GM19351 (cell line): ENCODE measurements at regions not wholly inside any gene's neighbourhood (a gene's known extent, or its start where the extent isn't known, plus 50 kb on each side); places are given as distances from the start of the nearest gene placed in this dataset.

ENCODE experiments used
- ATAC-seq: cut with Tn5 transposase; IDR thresholded peaks from one replicate; pipeline ENCODE4 v1.9.1; 2021; ENCODE audit warnings: mild to moderate bottlenecking, moderate library complexity; ENCODE audit not compliant: unreplicated experiment

GRCh38 chr14:87141801-87142200, 851.2 kb downstream of the GALC start:
- ATAC-seq, result no peak

DNA sequence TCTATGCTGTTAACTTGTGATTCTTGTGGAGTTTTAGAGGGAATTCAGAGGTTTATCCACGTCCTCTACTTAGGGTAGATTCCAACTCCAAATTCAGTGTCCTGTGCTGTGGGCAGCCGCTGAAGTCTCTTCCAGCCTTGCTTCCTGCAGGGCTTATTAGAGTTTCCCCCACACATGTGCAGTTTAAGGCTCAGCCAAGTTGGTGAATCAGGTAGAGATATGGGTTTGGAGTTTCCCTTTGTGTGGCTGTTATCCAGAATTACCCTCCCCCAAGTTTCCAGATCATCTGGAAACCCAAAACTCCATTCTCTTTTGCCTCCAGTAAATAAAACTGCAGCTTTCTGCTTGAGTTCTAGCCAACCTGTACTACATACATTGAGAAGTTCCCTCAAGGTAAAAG, 853.7 kb downstream of the GALC start:
- no peak for ATAC-seq

- ATAC-seq, result no peak
These were observed 859.7 kb downstream of the GALC start for GRCh38 chr14:87133073-87133801.

DNA sequence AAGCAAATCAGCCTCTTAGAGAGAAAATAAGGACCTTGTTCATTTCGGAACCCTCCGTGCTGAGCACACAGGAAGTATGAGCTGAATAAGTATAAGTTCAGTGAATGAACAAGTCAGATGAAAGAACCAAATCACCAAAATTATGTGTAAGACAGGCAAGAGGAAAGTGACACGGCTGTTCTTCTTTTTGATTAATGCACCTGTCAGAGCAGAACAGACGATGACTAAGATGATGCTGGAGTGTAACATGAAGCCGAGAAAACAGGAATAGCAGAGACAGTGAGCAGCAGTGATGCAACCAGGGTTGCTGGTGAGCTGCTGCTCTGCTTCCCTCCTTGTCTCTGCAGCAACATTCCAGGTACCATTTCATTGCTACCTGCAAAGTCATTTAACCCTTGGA, 861.1 kb downstream of the GALC start:
- ATAC-seq, result no peak

DNA sequence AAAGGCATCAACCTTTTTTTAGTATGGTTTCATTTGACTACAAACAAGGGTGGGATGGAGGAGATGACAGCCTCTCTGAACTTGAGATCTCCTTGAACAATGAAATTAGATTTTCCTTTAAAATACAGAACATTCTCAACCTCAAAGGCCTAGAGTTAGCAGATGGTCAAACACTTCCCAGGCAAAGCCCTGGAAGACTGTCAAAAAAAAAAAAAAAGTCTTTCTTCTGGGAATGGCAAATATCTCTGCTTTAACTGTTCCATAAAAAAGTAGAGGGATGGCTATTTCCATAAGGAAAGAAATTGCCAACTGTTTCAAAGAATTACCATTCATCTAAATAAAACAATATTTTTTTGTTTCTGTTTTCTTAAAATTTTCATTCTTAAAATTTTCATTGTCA, 870.8 kb downstream of the GALC start:
- ATAC-seq, result no peak

GRCh38 chr14:87121716-87122115, 871.3 kb downstream of the GALC start:
- ATAC-seq, result no peak

DNA sequence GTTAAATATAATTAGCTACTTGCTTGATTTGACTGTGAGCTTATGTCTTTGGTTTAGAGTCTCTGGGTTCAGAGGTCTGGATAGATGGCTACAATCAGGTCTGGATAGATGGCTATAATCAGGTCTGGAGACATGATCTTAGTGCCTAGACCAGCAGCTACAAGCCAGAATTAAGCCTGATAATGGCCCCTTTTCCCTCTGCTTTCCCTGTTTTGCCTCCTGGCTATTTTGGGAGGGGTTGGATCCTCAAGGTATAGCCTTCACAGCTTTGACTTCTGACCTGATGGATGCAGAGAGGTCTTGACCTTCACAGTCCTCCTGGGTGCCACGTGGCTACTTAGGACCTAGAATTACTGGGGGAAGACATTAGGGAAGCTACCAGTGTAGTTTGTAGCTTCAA, 877.7 kb downstream of the GALC start:
- no peak for ATAC-seq

DNA sequence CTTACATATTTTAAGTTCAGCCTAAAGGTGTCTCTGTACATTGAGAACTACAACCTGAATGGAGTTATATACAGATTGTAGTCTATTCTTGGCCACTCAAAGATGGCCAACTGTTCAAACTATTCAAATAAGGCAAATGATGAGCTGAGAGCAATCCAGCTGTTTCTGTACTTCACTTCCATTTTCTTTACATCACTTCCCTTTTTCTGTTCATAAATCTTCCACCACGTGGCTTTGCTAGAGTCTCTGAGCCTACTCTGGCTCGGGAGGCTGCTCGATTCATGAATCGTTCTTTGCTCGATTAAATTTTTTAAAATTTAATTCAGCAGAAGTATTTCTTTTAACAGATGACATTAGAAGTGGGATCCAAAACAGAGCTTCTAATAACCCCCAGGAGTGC, 879.7 kb downstream of the GALC start:
- no peak for ATAC-seq

GRCh38 chr14:87111741-87112140, 881.2 kb downstream of the GALC start:
- ATAC-seq, result no peak

- ATAC-seq, result no peak
These were observed 881.9 kb downstream of the GALC start for GRCh38 chr14:87111126-87111525.

DNA sequence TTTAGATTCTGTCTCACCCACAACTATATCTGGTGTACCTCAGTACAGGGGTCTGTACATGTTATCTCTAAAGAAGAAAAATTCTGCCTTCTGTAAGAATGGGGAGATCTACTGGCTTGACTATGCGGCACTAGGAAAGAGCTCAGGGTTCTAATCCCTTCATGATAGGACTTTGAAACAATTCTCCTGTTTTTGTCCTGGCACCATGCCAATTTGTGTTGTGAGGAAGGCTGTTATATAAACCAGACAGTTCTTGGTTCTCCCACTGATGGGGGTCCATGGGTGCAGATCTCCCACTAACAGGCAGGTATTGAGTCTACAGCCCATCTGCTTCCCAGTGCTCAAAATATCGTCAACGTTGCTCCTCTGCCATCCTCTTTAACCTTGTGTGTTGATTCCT, 883.7 kb downstream of the GALC start:
- ATAC-seq, result no peak

DNA sequence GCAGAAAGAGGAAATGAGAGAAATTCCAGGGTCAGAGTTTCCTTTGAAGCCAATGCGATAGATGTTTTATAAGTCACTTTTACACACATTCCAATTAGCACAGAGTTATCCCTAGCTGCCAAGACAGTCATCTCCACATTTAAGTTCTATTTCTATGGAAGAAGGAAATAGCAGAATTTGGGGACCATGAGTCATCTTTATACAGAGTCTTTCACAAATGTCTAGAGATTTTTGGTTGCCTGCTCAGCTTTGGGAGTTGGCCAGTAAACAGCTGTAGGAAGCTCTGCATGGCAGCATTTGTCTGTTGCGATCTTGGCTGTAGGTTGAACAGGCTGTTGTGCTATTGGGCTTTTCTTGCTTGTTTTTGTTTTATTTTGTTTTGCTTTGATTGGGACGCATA, 884.3 kb downstream of the GALC start:
- no peak for ATAC-seq

GRCh38 chr14:87102811-87103378, 890.1 kb downstream of the GALC start:
- ATAC-seq, result no peak

DNA sequence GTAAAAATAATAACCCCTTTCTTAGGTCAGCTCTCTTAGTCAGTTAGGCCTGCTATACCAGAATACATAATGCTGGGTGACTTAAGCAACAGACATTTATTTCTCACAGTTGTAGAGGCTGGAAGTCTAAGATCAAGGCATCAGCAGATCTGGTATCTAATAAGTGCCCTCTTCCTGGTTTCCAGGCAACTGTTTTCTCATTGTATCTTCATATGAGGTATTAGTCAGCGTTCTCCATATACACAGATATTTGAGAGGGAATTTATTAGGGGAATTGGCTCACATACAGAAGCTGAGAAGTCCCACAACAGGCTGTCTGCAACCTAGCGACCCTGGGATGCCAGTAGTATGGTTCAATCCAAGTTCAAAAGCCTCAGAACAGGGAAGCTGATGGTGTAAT, 896.0 kb downstream of the GALC start:
- no peak for ATAC-seq

- no peak for ATAC-seq
These were observed 898.1 kb downstream of the GALC start for GRCh38 chr14:87094913-87095312.

- no peak for ATAC-seq
These were observed 904.4 kb downstream of the GALC start for GRCh38 chr14:87088588-87088987.

DNA sequence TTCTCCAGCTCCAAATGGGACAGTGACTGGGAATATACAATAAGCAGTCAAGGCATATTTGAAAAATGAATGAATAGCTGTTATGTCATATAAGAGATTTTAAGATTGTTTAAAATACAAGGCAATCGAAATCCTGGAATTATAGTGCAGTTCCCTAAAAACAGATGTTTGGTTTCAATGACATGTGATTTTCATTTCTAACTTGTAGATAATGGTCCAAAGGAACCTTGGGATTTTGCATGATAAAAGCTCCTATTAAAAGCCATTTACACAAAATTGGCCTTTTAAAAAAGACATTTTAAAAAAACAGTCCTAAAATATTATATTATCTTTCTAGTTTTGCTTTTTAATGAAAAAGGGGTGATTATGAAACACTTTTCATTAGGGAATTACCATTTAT, 905.1 kb downstream of the GALC start:
- ATAC-seq, result no peak

DNA sequence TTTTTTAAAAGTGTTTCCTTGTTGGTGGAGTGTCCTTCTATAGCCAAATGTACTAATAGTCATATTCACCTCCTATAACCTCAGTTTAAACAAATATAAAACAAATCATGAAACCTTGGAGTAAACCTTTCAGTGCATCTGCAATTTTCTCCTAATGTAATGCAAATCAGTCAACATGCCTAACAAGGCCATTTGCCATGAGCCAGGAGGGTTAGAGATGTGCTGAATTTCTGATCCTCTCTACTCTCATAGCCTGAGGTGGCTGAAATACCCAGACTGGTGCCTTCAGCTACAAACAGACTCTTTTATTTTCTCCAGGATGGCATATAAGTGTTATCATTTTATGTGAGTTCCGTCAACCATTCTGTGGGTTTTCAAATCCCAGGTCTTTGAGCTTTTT, 908.1 kb downstream of the GALC start:
- ATAC-seq, result no peak

- ATAC-seq, result no peak
These were observed 910.1 kb downstream of the GALC start for GRCh38 chr14:87082917-87083316.

GRCh38 chr14:87081004-87081403, 912.0 kb downstream of the GALC start:
- no peak for ATAC-seq

DNA sequence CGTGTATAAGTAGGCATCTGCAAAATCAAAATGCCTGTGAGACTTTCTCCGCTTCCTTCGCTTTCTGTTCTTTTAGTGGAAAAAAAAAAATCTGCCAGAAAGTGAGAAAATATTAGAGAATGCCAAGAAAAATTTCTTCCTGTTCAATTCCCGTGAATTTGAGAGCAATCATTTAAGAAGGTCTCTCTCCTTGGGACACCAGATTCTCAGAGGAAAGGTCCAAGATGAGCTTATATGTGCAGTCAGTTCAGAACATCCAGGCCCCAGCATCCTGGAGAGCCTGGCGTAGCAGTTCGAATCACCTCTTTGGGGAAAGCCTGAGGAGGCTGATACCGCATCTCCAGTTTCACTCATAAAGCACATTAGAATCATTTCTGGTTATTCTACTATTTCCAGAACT, 912.8 kb downstream of the GALC start:
- ATAC-seq, result no peak

- no peak for ATAC-seq
These were observed 913.6 kb downstream of the GALC start for GRCh38 chr14:87079416-87079815.

- ATAC-seq, result no peak
These were observed 916.1 kb downstream of the GALC start for GRCh38 chr14:87076922-87077321.
